Ecto neural progenitor cell (in vitro differentiated cells): ENCODE measurements at regions not wholly inside any gene's neighbourhood (a gene's known extent, or its start where the extent isn't known, plus 50 kb on each side); places are given as distances from the start of the nearest gene placed in this dataset.
"Not testable (repeated sequence)": the region's sequence is repeated elsewhere in the genome, so short reads cannot be mapped to it uniquely, and the experiment has no call there.

Source experiments
- DNase-seq: peaks from one replicate; pipeline ENCODE4 v3.0.0-alpha.2; 2018; ENCODE audit warnings: low spot score

DNA sequence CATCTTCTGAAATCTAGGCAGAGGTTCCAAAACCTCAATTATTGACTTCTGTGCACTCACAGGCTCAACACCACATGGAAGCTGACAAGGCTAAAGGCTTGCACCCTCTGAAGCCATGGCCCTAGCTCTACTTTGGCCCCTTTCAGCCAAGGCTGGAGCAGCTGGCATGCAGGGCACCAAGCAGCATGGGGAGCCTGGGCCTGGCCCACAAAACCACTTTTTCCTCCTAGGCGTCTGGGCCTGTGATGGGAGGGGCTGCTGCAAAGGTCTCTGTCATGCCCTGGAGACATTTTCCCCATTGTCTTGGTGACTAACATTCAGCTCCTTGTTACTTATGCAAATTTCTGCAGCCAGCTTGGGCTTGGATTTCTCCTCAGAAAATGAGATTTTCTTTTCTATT is 123.5 kb upstream of the MEOX2 start:
- DNase-seq: not testable (repeated sequence)

- no peak for DNase-seq
Measured at GRCh38 chr7:15805891-15806290, 119.4 kb upstream of the MEOX2 start.

- DNase-seq: no peak
Measured at GRCh38 chr7:15802425-15802824, 115.9 kb upstream of the MEOX2 start.

GRCh38 chr7:15801551-15801950 is 115.1 kb upstream of the MEOX2 start:
- no peak for DNase-seq

DNA sequence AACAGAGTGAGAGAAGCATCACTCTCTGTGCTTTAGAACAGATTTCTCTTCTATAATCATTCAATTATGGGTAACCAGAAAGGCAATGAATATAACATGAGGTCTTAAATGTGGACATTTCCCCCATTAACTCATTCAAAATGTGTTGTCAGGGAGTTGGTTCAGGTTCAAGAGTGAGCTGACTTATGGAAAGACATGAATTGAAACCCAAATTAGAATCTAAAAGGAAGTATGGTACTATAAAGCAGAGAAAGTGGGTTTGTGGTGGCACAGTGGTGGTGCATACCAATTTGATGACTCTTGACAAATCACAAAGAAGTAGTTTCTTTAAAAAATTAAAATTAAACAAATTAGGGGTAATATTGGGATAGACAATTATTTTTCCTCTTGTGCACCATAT is 114.6 kb upstream of the MEOX2 start:
- no peak for DNase-seq

GRCh38 chr7:15798081-15798480 is 111.6 kb upstream of the MEOX2 start:
- no peak for DNase-seq

DNA sequence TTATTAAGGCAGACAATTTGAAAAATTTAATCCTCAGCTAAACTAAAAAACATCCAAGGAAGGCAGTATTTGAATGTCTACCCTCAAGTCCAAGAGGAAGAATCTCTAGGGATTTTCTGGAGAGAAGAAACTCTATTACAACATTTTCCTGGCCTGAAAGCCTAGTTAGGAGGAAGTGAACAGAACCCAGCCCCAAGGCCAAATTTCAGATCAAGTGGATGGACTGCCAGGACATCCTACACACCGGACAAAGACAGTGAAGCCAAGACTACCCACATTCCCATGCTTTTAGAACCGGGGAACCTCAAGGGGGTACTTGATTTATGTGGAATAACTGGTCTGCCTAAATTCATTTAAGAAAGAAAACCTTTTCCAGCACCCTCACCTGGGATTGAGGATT is 108.9 kb upstream of the MEOX2 start:
- DNase-seq: no peak

DNA sequence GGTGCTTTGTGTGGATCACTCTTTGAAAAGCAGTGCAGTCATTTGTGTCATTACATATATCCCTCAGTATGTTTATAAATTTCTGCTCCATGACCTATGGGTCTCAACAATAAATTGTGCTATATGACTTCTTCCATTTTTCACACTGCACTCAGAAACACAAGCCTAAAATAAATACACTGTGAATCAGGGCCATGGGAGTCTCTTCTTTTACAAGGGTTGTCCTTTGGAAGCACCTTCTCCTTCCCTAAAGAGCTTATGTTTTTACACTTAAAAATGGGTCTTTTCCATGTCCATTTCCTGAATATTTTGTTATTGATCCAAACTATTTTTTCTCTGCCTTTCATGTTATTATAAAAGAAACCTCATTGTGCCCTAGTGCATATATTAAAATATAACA is 108.3 kb upstream of the MEOX2 start:
- DNase-seq: no peak

- DNase-seq: no peak
Measured at GRCh38 chr7:15784694-15785030, 98.2 kb upstream of the MEOX2 start.

GRCh38 chr7:15783987-15784693 is 97.7 kb upstream of the MEOX2 start:
- no peak for DNase-seq

- no peak for DNase-seq
Measured at GRCh38 chr7:15782656-15783055, 96.2 kb upstream of the MEOX2 start.

DNA sequence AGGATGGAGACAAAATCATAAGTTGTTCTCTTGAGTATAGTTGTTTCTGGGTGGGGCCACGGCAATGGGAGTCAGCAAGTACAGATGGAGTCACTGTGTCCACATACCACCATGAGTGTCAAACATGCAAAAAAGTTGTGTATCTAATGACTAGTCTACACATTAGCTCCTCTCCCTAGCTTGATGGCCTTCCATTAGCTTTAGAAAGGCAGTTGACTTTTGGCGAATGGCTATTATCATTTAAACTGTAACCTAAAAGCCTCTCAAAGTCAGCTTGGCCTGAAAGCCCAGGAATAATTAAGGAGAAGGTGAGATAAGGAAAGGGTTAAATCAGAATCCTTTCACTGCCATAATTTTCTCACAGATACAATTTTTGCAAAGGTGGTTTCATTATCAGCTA is 95.5 kb upstream of the MEOX2 start:
- DNase-seq: no peak

GRCh38 chr7:15780271-15780670 is 93.8 kb upstream of the MEOX2 start:
- no peak for DNase-seq

DNA sequence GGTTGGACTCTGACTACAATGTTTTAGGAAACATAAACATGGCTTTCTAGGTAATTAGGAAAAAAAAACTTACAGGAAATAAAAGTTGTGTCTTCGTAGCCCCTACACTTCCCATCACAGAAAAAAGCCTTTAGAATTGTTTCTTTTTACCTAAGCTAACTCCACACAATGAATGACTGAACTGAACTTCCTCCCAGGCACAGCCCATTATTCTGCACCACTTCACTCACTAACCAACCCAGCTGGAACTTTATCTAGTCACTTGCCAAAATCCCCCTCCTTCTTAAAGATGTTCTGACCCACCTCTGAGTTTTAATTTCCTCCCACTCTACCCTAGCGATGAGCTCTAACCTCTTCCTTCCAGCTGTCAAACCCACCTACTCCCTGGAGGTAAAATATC is 91.7 kb upstream of the MEOX2 start:
- no peak for DNase-seq

DNA sequence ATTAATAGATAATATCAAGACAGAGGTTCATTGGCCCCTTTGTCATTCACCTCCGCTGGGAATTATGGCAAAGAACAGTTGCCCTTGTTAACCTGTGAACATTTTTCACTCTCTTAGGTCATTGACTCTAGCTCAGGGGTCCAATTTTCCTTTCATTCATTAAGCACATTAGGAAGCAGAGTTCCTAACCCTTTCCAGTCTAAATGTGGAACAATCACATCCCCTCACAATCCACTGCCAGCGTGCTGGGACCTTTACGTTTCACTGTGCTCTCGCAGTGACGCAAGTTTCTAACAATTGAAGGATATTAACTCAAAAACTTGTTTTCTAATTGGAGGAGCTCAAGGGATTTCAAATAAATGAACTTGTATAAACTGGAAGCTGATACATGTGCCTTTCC is 79.3 kb upstream of the MEOX2 start:
- DNase-seq: no peak

GRCh38 chr7:15764851-15765382 is 78.4 kb upstream of the MEOX2 start:
- no peak for DNase-seq

GRCh38 chr7:15764010-15764409 is 77.5 kb upstream of the MEOX2 start:
- no peak for DNase-seq

- no peak for DNase-seq
Measured at GRCh38 chr7:15757041-15758000, 70.8 kb upstream of the MEOX2 start.

DNA sequence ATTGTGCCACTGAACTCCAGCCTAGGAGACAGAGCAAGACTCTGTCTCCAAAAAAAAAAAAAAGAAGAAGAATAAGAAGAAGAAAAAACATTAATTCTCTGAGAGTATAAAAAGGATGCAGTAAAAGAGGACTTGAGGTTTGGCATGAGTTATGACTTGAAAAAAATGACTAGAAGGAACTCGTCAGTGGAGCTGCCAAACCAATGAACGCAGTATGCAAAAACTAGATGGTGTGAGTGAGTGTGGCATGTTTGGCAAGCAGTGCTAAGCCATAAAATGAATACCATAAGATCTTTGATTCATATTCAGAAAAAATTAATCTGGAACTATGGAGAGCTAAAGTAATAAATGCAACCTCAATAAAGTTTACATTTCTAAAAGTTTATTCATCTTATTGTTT is 68.6 kb upstream of the MEOX2 start:
- DNase-seq: no peak

DNA sequence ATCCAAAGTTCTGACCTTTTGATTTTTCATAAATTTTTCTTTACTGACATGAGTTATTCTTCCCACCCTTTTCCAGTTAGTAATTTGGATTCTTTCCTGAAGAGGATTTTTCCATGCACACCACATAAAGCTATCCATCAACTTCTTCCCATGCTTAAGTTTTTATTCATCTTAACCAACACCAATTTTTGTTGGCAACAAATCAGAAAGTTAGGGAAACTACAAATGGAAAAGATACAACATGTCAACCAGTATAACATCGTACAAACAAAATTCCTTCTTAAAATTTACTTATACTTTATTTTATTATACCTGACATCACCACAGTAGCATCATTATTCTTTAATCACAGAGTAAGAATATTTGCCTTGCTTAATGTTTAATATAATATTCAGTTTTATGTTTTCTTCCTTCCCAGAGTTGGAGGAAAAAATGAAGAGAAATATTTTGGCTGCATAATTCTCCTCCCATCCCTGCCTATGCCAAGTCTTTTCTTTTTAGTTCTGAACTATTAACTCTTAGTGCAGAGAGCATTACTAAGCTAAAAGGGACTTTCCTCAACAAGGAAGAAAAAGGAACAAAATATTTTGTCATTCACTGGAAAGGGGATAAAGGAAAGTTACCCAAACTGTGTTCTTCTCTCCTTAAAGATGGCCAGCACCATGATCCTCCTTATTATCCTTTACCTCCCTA is 67.5 kb upstream of the MEOX2 start:
- no peak for DNase-seq

DNA sequence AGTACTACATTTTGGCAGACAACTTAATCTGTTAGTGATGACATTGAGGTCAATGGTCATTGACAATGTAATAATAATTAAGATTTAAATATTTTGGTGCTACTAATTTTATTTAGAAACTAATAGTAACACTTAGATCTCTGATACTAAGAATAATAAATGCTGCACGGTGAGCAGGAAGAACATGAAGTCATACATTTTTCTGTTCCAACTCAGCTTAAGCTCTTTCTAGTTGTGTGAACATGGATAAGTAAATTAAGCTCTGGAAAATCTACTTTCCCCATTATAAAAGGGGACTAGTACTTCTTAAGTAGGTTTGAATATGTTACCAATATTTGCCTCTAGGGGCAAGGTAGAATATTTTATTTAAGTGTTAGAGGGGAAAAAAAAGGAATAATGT is 65.9 kb upstream of the MEOX2 start:
- DNase-seq: no peak

GRCh38 chr7:15751191-15751701 is 64.8 kb upstream of the MEOX2 start:
- no peak for DNase-seq
